Hepatocyte (in vitro differentiated cells): ENCODE measurements at regions not wholly inside any gene's neighbourhood (a gene's known extent, or its start where the extent isn't known, plus 50 kb on each side); places are given as distances from the start of the nearest gene placed in this dataset.

Source experiments
- DNase-seq: peaks from one replicate; pipeline ENCODE4 v3.0.0-alpha.2; 2016; ENCODE audit warnings: low spot score
- H2AFZ ChIP-seq: fragments of 200-600 bp; sonication (generic); 2 replicates; pipeline ENCODE4 v1.6.0; 2016; ENCODE audit warnings: antibody characterized with exemption, mild to moderate bottlenecking
- H3K27ac ChIP-seq: fragments of 200-600 bp; sonication (generic); 2 replicates; pipeline ENCODE4 v1.5.1; 2016; ENCODE audit warnings: mild to moderate bottlenecking
- H3K27me3 ChIP-seq: fragments of 200-600 bp; sonication (generic); 2 replicates; pipeline ENCODE4 v1.6.1; 2016
- H3K36me3 ChIP-seq: fragments of 200-600 bp; sonication (generic); replicated peaks from 2 replicates; pipeline ENCODE4 v1.5.1; 2016; ENCODE audit warnings: low read depth; ENCODE audit not compliant: insufficient read depth
- H3K4me1 ChIP-seq: fragments of 200-600 bp; sonication (generic); 2 replicates; pipeline ENCODE4 v1.5.1; 2016; ENCODE audit warnings: mild to moderate bottlenecking, moderate library complexity; ENCODE audit not compliant: insufficient read depth
- H3K4me2 ChIP-seq: fragments of 200-600 bp; sonication (generic); 2 replicates; pipeline ENCODE4 v1.6.0; 2016
- H3K4me3 ChIP-seq: fragments of 200-600 bp; sonication (generic); 2 replicates; pipeline ENCODE4 v1.5.1; 2016; ENCODE audit warnings: mild to moderate bottlenecking
- H3K79me2 ChIP-seq: fragments of 200-600 bp; sonication (generic); 2 replicates; pipeline ENCODE4 v1.6.0; 2017; ENCODE audit warnings: mild to moderate bottlenecking
- H3K9me2 ChIP-seq: fragments of 200-600 bp; sonication (generic); replicated peaks from 2 replicates; pipeline ENCODE4 v1.6.0; 2017; ENCODE audit warnings: mild to moderate bottlenecking; ENCODE audit not compliant: insufficient read depth
- H3K9me3 ChIP-seq: fragments of 200-600 bp; sonication (generic); 2 replicates; pipeline ENCODE4 v1.5.1; 2016; ENCODE audit warnings: low read depth, mild to moderate bottlenecking
- H4K20me1 ChIP-seq: fragments of 200-600 bp; sonication (generic); 2 replicates; pipeline ENCODE4 v1.6.0; 2016; ENCODE audit warnings: mild to moderate bottlenecking; ENCODE audit not compliant: insufficient read depth, poor library complexity, severe bottlenecking
- EZH2 ChIP-seq: fragments of 200-600 bp; sonication (generic); IDR thresholded peaks from 2 replicates; pipeline ENCODE4 v1.6.1; 2016; ENCODE audit warnings: antibody characterized with exemption, mild to moderate bottlenecking, borderline replicate concordance
- EZH2phosphoT487 ChIP-seq: fragments of 200-600 bp; sonication (generic); IDR thresholded peaks from one replicate; pipeline ENCODE4 v1.6.1; 2018; ENCODE audit warnings: antibody characterized with exemption, mild to moderate bottlenecking, low read depth, moderate library complexity; ENCODE audit not compliant: unreplicated experiment, severe bottlenecking
- WGBS: methylation state at CpG from one replicate; pipeline ENCODE4 v1.1.6; 2016; ENCODE audit warnings: low lambda C conversion rate; ENCODE audit errors: missing lambda C conversion rate; 5-methylcytosine and 5-hydroxymethylcytosine counted together
- TF ChIP-seq, protein P1 (sequence below): fragments of 200-600 bp; sonication (generic); IDR thresholded peaks from 2 replicates; pipeline ENCODE4 v1.5.1; 2016; ENCODE audit warnings: antibody characterized with exemption, mild to moderate bottlenecking; ENCODE audit not compliant: poor library complexity

GRCh38 chr7:49438281-49438680 is 335.2 kb upstream of the VWC2 start:
- Histone ChIP-seq H3K9me3 (no peaks in the 10 kb centered on the region), H3K4me3 (no peak overlapping the region), H3K4me2 (no peak overlapping the region), H4K20me1 (no peaks in the 10 kb centered on the region), H3K36me3 (no peaks in the 10 kb centered on the region), H3K27me3 (no peaks in the 10 kb centered on the region), H3K79me2 (no peaks in the 10 kb centered on the region), H2AFZ (no peak overlapping the region), H3K4me1 (no peaks in the 10 kb centered on the region), H3K9me2 (no peaks in the 10 kb centered on the region), H3K27ac (no peak overlapping the region)
- DNase-seq: no peak
- TF ChIP-seq, protein P1, sequence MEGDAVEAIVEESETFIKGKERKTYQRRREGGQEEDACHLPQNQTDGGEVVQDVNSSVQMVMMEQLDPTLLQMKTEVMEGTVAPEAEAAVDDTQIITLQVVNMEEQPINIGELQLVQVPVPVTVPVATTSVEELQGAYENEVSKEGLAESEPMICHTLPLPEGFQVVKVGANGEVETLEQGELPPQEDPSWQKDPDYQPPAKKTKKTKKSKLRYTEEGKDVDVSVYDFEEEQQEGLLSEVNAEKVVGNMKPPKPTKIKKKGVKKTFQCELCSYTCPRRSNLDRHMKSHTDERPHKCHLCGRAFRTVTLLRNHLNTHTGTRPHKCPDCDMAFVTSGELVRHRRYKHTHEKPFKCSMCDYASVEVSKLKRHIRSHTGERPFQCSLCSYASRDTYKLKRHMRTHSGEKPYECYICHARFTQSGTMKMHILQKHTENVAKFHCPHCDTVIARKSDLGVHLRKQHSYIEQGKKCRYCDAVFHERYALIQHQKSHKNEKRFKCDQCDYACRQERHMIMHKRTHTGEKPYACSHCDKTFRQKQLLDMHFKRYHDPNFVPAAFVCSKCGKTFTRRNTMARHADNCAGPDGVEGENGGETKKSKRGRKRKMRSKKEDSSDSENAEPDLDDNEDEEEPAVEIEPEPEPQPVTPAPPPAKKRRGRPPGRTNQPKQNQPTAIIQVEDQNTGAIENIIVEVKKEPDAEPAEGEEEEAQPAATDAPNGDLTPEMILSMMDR: no peak
- no peak for TF ChIP-seq EZH2
- no peak for TF ChIP-seq EZH2phosphoT487
- WGBS: 96% methylated on average over 4 of the region's 4 CpGs

DNA sequence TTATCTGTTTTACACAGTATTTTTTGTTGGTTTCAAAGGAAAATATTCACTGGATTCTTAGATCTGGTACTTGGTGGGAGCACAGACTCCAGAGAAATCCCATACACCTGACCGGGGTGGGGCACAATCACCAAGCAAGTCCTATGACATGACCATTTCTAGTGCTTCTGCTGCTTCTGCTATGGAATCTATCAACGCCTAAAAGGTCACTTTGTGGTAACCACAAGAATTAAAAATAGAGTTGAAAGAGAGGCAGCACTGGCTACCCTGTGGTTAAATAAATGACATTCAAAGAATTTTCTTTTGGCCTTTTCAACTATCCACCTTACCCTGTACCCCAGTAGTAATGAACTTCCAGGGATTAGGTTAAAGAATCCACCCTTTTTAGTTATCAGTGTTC is 329.9 kb upstream of the VWC2 start:
- no peaks in the 10 kb centered on the region for H3K27me3 ChIP-seq
- 44% methylated on average over 2 of the region's 2 CpGs for WGBS
- DNase-seq: no peak

DNA sequence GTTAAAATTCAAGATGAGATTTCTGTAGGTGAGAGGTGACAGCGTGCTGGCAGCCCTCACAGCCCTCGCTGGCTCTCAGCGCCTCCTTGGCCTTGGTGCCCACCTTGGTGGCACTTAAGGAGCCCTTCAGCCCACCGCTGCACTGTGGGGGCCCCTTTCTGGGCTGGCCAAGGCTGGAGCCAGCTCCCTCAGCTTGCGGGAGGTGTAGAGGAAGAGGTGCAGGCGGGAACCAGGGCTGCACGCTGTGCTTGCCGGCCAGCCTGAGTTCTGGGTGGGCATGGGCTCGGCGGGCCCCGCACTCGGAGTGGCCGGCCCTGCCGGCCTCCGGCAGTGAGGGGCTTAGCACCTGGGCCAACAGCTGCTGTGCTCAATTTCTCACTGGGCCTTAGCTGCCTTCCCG is 320.0 kb upstream of the VWC2 start:
- no peaks in the 10 kb centered on the region for H3K79me2 ChIP-seq
- H3K4me3 ChIP-seq: no peak overlapping the region
- no peak overlapping the region for H3K27ac ChIP-seq
- 96% methylated on average over 13 of the region's 16 CpGs for WGBS
- no peaks in the 10 kb centered on the region for H4K20me1 ChIP-seq
- no peak overlapping the region for H3K4me2 ChIP-seq
- no peak overlapping the region for H2AFZ ChIP-seq
- no peaks in the 10 kb centered on the region for H3K4me1 ChIP-seq
- DNase-seq: no peak
- no peaks in the 10 kb centered on the region for H3K9me3 ChIP-seq
- no peaks in the 10 kb centered on the region for H3K36me3 ChIP-seq
- H3K9me2 ChIP-seq: no peaks in the 10 kb centered on the region
- no peaks in the 10 kb centered on the region for H3K27me3 ChIP-seq
- TF ChIP-seq EZH2phosphoT487 (no peak), EZH2 (no peak)
- TF ChIP-seq, protein P1: no peak

More for the DNA sequence above, 329.9 kb upstream of the VWC2 start:
- Histone ChIP-seq H3K9me2 (no peaks in the 10 kb centered on the region), H4K20me1 (no peaks in the 10 kb centered on the region), H3K4me1 (no peaks in the 10 kb centered on the region), H3K4me3 (no peak overlapping the region), H2AFZ (no peak overlapping the region), H3K9me3 (no peaks in the 10 kb centered on the region), H3K4me2 (no peak overlapping the region), H3K36me3 (no peaks in the 10 kb centered on the region), H3K79me2 (no peaks in the 10 kb centered on the region), H3K27ac (no peak overlapping the region)
- TF ChIP-seq, protein P1: no peak
- TF ChIP-seq EZH2 (no peak), EZH2phosphoT487 (no peak)

- Histone ChIP-seq H3K27me3 (no peaks in the 10 kb centered on the region), H3K4me3 (no peak overlapping the region), H3K9me2 (no peaks in the 10 kb centered on the region), H4K20me1 (no peaks in the 10 kb centered on the region), H3K4me2 (no peak overlapping the region), H3K27ac (no peak overlapping the region), H3K9me3 (no peaks in the 10 kb centered on the region), H3K4me1 (no peaks in the 10 kb centered on the region), H3K36me3 (no peaks in the 10 kb centered on the region), H3K79me2 (no peaks in the 10 kb centered on the region), H2AFZ (no peak overlapping the region)
- DNase-seq: no peak
- TF ChIP-seq, protein P1: no peak
- TF ChIP-seq EZH2: no peak
- no peak for TF ChIP-seq EZH2phosphoT487
- 91% methylated on average over 1 of the region's 1 CpG for WGBS
These were observed 294.0 kb upstream of the VWC2 start for GRCh38 chr7:49479441-49479840.
